CD4-positive, alpha-beta T cell (primary cell): ENCODE measurements at regions not wholly inside any gene's neighbourhood (a gene's known extent, or its start where the extent isn't known, plus 50 kb on each side); places are given as distances from the start of the nearest gene placed in this dataset.

Experiments
- ATAC-seq: fragments of 200-7000 bp; cut with Tn5 transposase; one replicate; pipeline ENCODE4 v1.10.0; 2022; ENCODE audit warnings: mild to moderate bottlenecking; ENCODE audit not compliant: poor library complexity
- CTCF ChIA-PET: fragments of 350-600 bp; sonication (Branson Sonifier 250); formaldehyde crosslinking; loops from one replicate; lab custom pipeline; 2021; ENCODE audit warnings: antibody characterized with exemption, inconsistent platforms; lab: Charles Lee
- POLR2A ChIA-PET: fragments of 350-600 bp; sonication (Branson Sonifier 250); formaldehyde crosslinking; loops from one replicate; lab custom pipeline; 2021; ENCODE audit warnings: antibody characterized with exemption, inconsistent platforms; lab: Charles Lee
- DNase-seq, 14 experiments: peaks; one replicate each; pipeline ENCODE4 v3.0.0-alpha.2; 2013 to 2020; ENCODE audit warnings: mixed read lengths in 2 of 14
- H3K27ac ChIP-seq, 2 donors: one replicate each; pipeline versions ENCODE4 v1.5.1 to v1.7.0; 2013; ENCODE audit warnings: low read length in 2 of 2, low read depth in 1 of 2, mild to moderate bottlenecking in 1 of 2
- H3K27me3 ChIP-seq, 2 experiments: 1 replicate in 1 of 2; 2 replicates in 1 of 2; pipeline versions ENCODE4 v1.6.1 to v1.7.0; 2013; ENCODE audit warnings: low read length in 2 of 2, control low read depth in 1 of 2, mild to moderate bottlenecking in 1 of 2, moderate library complexity in 1 of 2; ENCODE audit not compliant: insufficient read depth in 2 of 2, control insufficient read depth in 1 of 2
- H3K36me3 ChIP-seq: one replicate; pipeline ENCODE4 v1.6.1; 2013; ENCODE audit warnings: low read length, control low read depth; ENCODE audit not compliant: insufficient read depth
- H3K4me1 ChIP-seq: one replicate; pipeline ENCODE4 v1.6.1; 2013; ENCODE audit warnings: low read length, control low read depth; ENCODE audit not compliant: insufficient read depth
- H3K4me3 ChIP-seq: one replicate; pipeline ENCODE4 v1.5.1; 2013; ENCODE audit warnings: mild to moderate bottlenecking, low read length, moderate library complexity
- H3K9me3 ChIP-seq, 2 experiments: 1 replicate in 1 of 2; 2 replicates in 1 of 2; pipeline versions ENCODE4 v1.6.1 to v1.7.0; 2013; ENCODE audit warnings: low read length in 2 of 2, mild to moderate bottlenecking in 2 of 2, control low read depth in 1 of 2, moderate library complexity in 1 of 2; ENCODE audit not compliant: control insufficient read depth in 1 of 2, insufficient read depth in 1 of 2
- H3K27ac Mint-ChIP-seq: one replicate; pipeline ENCODE4 v1.8.0; 2020; ENCODE audit warnings: mixed read lengths
- H3K27me3 Mint-ChIP-seq: one replicate; pipeline ENCODE4 v1.8.0; 2021; ENCODE audit warnings: mixed read lengths
- H3K36me3 Mint-ChIP-seq: one replicate; pipeline ENCODE4 v1.8.0; 2021; ENCODE audit warnings: low read depth, mixed read lengths
- H3K4me1 Mint-ChIP-seq: one replicate; pipeline ENCODE4 v1.8.0; 2021; ENCODE audit warnings: low read depth, mixed read lengths
- H3K4me3 Mint-ChIP-seq: one replicate; pipeline ENCODE4 v1.8.0; 2020; ENCODE audit warnings: mild to moderate bottlenecking, mixed read lengths
- H3K9me3 Mint-ChIP-seq: one replicate; pipeline ENCODE4 v1.8.0; 2020; ENCODE audit warnings: mixed read lengths
- CTCF ChIP-seq: fragments of 200-600 bp; IDR thresholded peaks from one replicate; pipeline ENCODE4 v1.8.0; 2022; ENCODE audit warnings: antibody characterized with exemption, mild to moderate bottlenecking
- intact Hi-C, 2 experiments: fragments of 100-400 bp; cut with DNase I in 1 of 2; cut with micrococcal nuclease in 1 of 2; formaldehyde crosslinking; loops; one replicate each; pipeline versions ENCODE4 v1.15.1 to v1.9.0; 2023 to 2025; cut with DNase I, micrococcal nuclease

DNA sequence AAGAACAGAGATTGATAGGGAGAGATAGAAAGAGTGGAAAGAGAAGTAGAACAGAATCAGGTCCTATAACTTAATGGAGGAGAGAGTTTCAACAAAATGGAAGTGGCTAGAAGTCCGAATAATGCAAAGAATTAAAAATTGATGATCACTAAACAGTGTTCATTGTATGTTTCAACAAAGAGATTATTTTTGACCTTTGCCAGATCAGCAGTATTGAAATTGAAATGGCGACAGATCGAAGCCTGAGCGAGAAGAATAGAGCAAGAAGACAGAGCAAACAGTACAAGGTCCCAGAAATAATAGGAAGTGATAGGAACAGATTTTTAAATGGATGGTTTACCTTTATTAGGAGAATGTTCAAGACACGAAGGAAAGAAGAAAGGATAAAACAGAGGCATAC, 1012.8 kb upstream of the FBXO33 start:
- POLR2A ChIA-PET = no interaction called here
- Mint-ChIP-seq H3K27me3 (no peaks in the 10 kb centered on the region), H3K4me1 (no peaks in the 10 kb centered on the region), H3K4me3 (no peak overlapping the region), H3K9me3 (peaks cover 5% of the 10 kb centered on the region), H3K27ac (no peak overlapping the region), H3K36me3 (no peaks in the 10 kb centered on the region)
- H3K36me3 ChIP-seq = no peaks in the 10 kb centered on the region
- no peak for ATAC-seq
- no peaks in the 10 kb centered on the region for H3K4me1 ChIP-seq
- no peak for TF ChIP-seq CTCF
- H3K27ac ChIP-seq = no peak overlapping the region
- no peaks in the 10 kb centered on the region for H3K27me3 ChIP-seq
- no peak for DNase-seq
- CTCF ChIA-PET = no interaction called here
- H3K4me3 ChIP-seq = no peak overlapping the region
- H3K9me3 ChIP-seq = no peaks in the 10 kb centered on the region
- intact Hi-C loops = no loop called here

GRCh38 chr14:40436551-40436950, 1004.3 kb upstream of the FBXO33 start:
- intact Hi-C loops = no loop called here
- no peak for DNase-seq
- POLR2A ChIA-PET = no interaction called here
- Histone ChIP-seq H3K27me3 (no peaks in the 10 kb centered on the region), H3K9me3 (no peaks in the 10 kb centered on the region), H3K27ac (no peak overlapping the region), H3K4me1 (no peaks in the 10 kb centered on the region), H3K4me3 (no peak overlapping the region), H3K36me3 (no peaks in the 10 kb centered on the region)
- Mint-ChIP-seq H3K27me3 (no peaks in the 10 kb centered on the region), H3K36me3 (no peaks in the 10 kb centered on the region), H3K9me3 (peaks cover 2% of the 10 kb centered on the region), H3K4me3 (no peak overlapping the region), H3K4me1 (no peaks in the 10 kb centered on the region), H3K27ac (no peak overlapping the region)
- CTCF ChIA-PET = no interaction called here
- ATAC-seq = no peak
- TF ChIP-seq CTCF = no peak

DNA sequence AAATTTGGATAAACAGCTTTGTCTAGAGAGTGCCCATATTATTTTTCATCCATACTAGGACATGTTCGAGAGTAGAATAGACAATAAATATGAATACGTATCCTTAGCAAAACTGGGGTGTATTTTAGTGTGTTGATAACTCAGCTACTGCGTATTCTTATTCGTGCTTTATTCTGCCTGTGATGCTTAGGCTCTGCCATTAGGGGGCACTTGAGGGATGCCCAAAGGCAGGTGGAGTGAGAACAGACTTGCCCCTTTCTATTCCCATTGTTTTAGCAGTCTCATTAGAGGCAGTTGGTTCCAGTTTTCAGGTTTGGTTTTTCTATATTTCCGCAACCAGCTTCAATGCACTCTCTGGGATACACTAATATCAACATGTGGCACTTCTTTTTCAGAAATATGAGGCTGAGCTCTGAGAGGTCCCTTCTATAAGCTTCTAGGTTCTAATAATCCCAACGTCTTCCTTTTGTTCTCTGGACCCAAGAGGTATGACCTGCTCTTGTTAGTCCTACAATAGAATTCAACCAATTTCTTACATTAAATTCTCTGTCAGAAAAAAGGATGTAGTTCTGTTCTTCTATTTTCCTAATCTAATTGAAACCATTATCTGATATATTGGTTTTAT, 985.7 kb upstream of the FBXO33 start:
- Mint-ChIP-seq H3K4me3 (no peak overlapping the region), H3K36me3 (no peaks in the 10 kb centered on the region), H3K27me3 (no peaks in the 10 kb centered on the region), H3K4me1 (no peaks in the 10 kb centered on the region), H3K9me3 (no peaks in the 10 kb centered on the region), H3K27ac (no peak overlapping the region)
- H3K27me3 ChIP-seq = no peaks in the 10 kb centered on the region
- H3K4me3 ChIP-seq = no peak overlapping the region
- no peak for TF ChIP-seq CTCF
- no peak for ATAC-seq
- peak in 2 of 14 experiments; percentile 7 to 10 for DNase-seq
- CTCF ChIA-PET = no interaction called here
- intact Hi-C loops = no loop called here
- no peak overlapping the region for H3K27ac ChIP-seq
- H3K4me1 ChIP-seq = no peaks in the 10 kb centered on the region
- POLR2A ChIA-PET = no interaction called here
- no peaks in the 10 kb centered on the region for H3K36me3 ChIP-seq
- H3K9me3 ChIP-seq = no peaks in the 10 kb centered on the region
